ENCODE measurements at regions not wholly inside any gene's neighbourhood (a gene's known extent, or its start where the extent isn't known, plus 50 kb on each side); places are given as distances from the start of the nearest gene placed in this dataset.

GRCh38 chr3:177329854-177330253 is 132.6 kb upstream of the TBL1XR1 start:
- H3K27ac ChIP-seq (ENCODE audit: low read length), result no peak overlapping the region
- H3K27me3 ChIP-seq (ENCODE audit: low read depth, low read length), result no peaks in the 10 kb centered on the region
- H3K4me3 ChIP-seq (ENCODE audit: low read depth in 1 of 2, low read length in 2 of 2), result no peak overlapping the region
- H3K4me1 ChIP-seq (ENCODE audit: control insufficient read depth in 1 of 2, insufficient read depth in 2 of 2, low read length in 2 of 2), result no peaks in the 10 kb centered on the region
- no peaks in the 10 kb centered on the region for H3K9me3 ChIP-seq (ENCODE audit: control insufficient read depth in 1 of 2, low read length in 2 of 2)
- H3K36me3 ChIP-seq (ENCODE audit: control insufficient read depth in 1 of 2, insufficient read depth in 2 of 2, low read length in 2 of 2), result no peaks in the 10 kb centered on the region

- no peaks in the 10 kb centered on the region for H3K27me3 ChIP-seq (ENCODE audit: low read depth, low read length)
- no peak overlapping the region for H3K27ac ChIP-seq (ENCODE audit: low read length)
- peaks cover 0 to 3% of the 10 kb centered on the region in 2 donors for H3K4me1 ChIP-seq (ENCODE audit: control insufficient read depth in 1 of 2, insufficient read depth in 2 of 2, low read length in 2 of 2)
- no peaks in the 10 kb centered on the region for H3K36me3 ChIP-seq (ENCODE audit: control insufficient read depth in 1 of 2, insufficient read depth in 2 of 2, low read length in 2 of 2)
- no peak overlapping the region for H3K4me3 ChIP-seq (ENCODE audit: low read depth in 1 of 2, low read length in 2 of 2)
- no peaks in the 10 kb centered on the region for H3K9me3 ChIP-seq (ENCODE audit: control insufficient read depth in 1 of 2, low read length in 2 of 2)
Observed at GRCh38 chr3:177330779-177331178, 133.5 kb upstream of the TBL1XR1 start.

GRCh38 chr3:177331203-177331835 is 134.0 kb upstream of the TBL1XR1 start:
- H3K27ac ChIP-seq (ENCODE audit: low read length), result no peak overlapping the region
- H3K36me3 ChIP-seq (ENCODE audit: control insufficient read depth in 1 of 2, insufficient read depth in 2 of 2, low read length in 2 of 2), result no peaks in the 10 kb centered on the region
- peaks cover 0 to 8% of the 10 kb centered on the region in 2 donors for H3K4me1 ChIP-seq (ENCODE audit: control insufficient read depth in 1 of 2, insufficient read depth in 2 of 2, low read length in 2 of 2)
- H3K27me3 ChIP-seq (ENCODE audit: low read depth, low read length), result no peaks in the 10 kb centered on the region
- H3K9me3 ChIP-seq (ENCODE audit: control insufficient read depth in 1 of 2, low read length in 2 of 2), result no peaks in the 10 kb centered on the region
- no peak overlapping the region for H3K4me3 ChIP-seq (ENCODE audit: low read depth in 1 of 2, low read length in 2 of 2)

- peaks cover 12 to 14% of the 10 kb centered on the region in 2 donors for H3K4me1 ChIP-seq (ENCODE audit: control insufficient read depth in 1 of 2, insufficient read depth in 2 of 2, low read length in 2 of 2)
- no peaks in the 10 kb centered on the region for H3K27me3 ChIP-seq (ENCODE audit: low read depth, low read length)
- no peaks in the 10 kb centered on the region for H3K9me3 ChIP-seq (ENCODE audit: control insufficient read depth in 1 of 2, low read length in 2 of 2)
- no peaks in the 10 kb centered on the region for H3K36me3 ChIP-seq (ENCODE audit: control insufficient read depth in 1 of 2, insufficient read depth in 2 of 2, low read length in 2 of 2)
- no peak overlapping the region for H3K27ac ChIP-seq (ENCODE audit: low read length)
- no peak overlapping the region for H3K4me3 ChIP-seq (ENCODE audit: low read depth in 1 of 2, low read length in 2 of 2)
Observed at GRCh38 chr3:177332955-177333354, 135.7 kb upstream of the TBL1XR1 start.

GRCh38 chr3:177333533-177334520 is 136.5 kb upstream of the TBL1XR1 start:
- Histone ChIP-seq H3K27me3 (ENCODE audit: low read depth, low read length) (no peaks in the 10 kb centered on the region), H3K27ac (ENCODE audit: low read length) (no peak overlapping the region), H3K4me3 (ENCODE audit: low read depth in 1 of 2, low read length in 2 of 2) (no peak overlapping the region), H3K4me1 (ENCODE audit: control insufficient read depth in 1 of 2, insufficient read depth in 2 of 2, low read length in 2 of 2) (peaks cover 13 to 14% of the 10 kb centered on the region in 2 donors), H3K9me3 (ENCODE audit: control insufficient read depth in 1 of 2, low read length in 2 of 2) (no peaks in the 10 kb centered on the region), H3K36me3 (ENCODE audit: control insufficient read depth in 1 of 2, insufficient read depth in 2 of 2, low read length in 2 of 2) (no peaks in the 10 kb centered on the region)

GRCh38 chr3:177334803-177335202 is 137.5 kb upstream of the TBL1XR1 start:
- Histone ChIP-seq H3K9me3 (ENCODE audit: control insufficient read depth in 1 of 2, low read length in 2 of 2) (no peaks in the 10 kb centered on the region), H3K27ac (ENCODE audit: low read length) (no peak overlapping the region), H3K4me3 (ENCODE audit: low read depth in 1 of 2, low read length in 2 of 2) (no peak overlapping the region), H3K27me3 (ENCODE audit: low read depth, low read length) (no peaks in the 10 kb centered on the region), H3K4me1 (ENCODE audit: control insufficient read depth in 1 of 2, insufficient read depth in 2 of 2, low read length in 2 of 2) (peaks cover 13 to 14% of the 10 kb centered on the region in 2 donors), H3K36me3 (ENCODE audit: control insufficient read depth in 1 of 2, insufficient read depth in 2 of 2, low read length in 2 of 2) (no peaks in the 10 kb centered on the region)

- no peak overlapping the region for H3K27ac ChIP-seq (ENCODE audit: low read length)
- no peak overlapping the region for H3K4me3 ChIP-seq (ENCODE audit: low read depth in 1 of 2, low read length in 2 of 2)
- peaks cover 13 to 14% of the 10 kb centered on the region in 2 donors for H3K4me1 ChIP-seq (ENCODE audit: control insufficient read depth in 1 of 2, insufficient read depth in 2 of 2, low read length in 2 of 2)
- no peaks in the 10 kb centered on the region for H3K9me3 ChIP-seq (ENCODE audit: control insufficient read depth in 1 of 2, low read length in 2 of 2)
- H3K36me3 ChIP-seq (ENCODE audit: control insufficient read depth in 1 of 2, insufficient read depth in 2 of 2, low read length in 2 of 2), result no peaks in the 10 kb centered on the region
- H3K27me3 ChIP-seq (ENCODE audit: low read depth, low read length), result no peaks in the 10 kb centered on the region
Observed at GRCh38 chr3:177335728-177336127, 138.4 kb upstream of the TBL1XR1 start.

GRCh38 chr3:177336873-177337450 is 139.7 kb upstream of the TBL1XR1 start:
- Histone ChIP-seq H3K4me1 (ENCODE audit: control insufficient read depth in 1 of 2, insufficient read depth in 2 of 2, low read length in 2 of 2) (peaks cover 13 to 14% of the 10 kb centered on the region in 2 donors), H3K4me3 (ENCODE audit: low read depth in 1 of 2, low read length in 2 of 2) (no peak overlapping the region), H3K27ac (ENCODE audit: low read length) (no peak overlapping the region)

GRCh38 chr3:177337541-177338331 is 140.5 kb upstream of the TBL1XR1 start:
- Histone ChIP-seq H3K36me3 (ENCODE audit: control insufficient read depth in 1 of 2, insufficient read depth in 2 of 2, low read length in 2 of 2) (no peaks in the 10 kb centered on the region), H3K4me1 (ENCODE audit: control insufficient read depth in 1 of 2, insufficient read depth in 2 of 2, low read length in 2 of 2) (peaks cover 13 to 14% of the 10 kb centered on the region in 2 donors), H3K4me3 (ENCODE audit: low read depth in 1 of 2, low read length in 2 of 2) (no peak overlapping the region), H3K9me3 (ENCODE audit: control insufficient read depth in 1 of 2, low read length in 2 of 2) (no peaks in the 10 kb centered on the region), H3K27ac (ENCODE audit: low read length) (no peak overlapping the region), H3K27me3 (ENCODE audit: low read depth, low read length) (no peaks in the 10 kb centered on the region)

More at GRCh38 chr3:177336873-177337450, 139.7 kb upstream of the TBL1XR1 start:
- Histone ChIP-seq H3K27me3 (ENCODE audit: low read depth, low read length) (no peaks in the 10 kb centered on the region), H3K9me3 (ENCODE audit: control insufficient read depth in 1 of 2, low read length in 2 of 2) (no peaks in the 10 kb centered on the region), H3K36me3 (ENCODE audit: control insufficient read depth in 1 of 2, insufficient read depth in 2 of 2, low read length in 2 of 2) (no peaks in the 10 kb centered on the region)

- Histone ChIP-seq H3K36me3 (ENCODE audit: control insufficient read depth in 1 of 2, insufficient read depth in 2 of 2, low read length in 2 of 2) (no peaks in the 10 kb centered on the region), H3K9me3 (ENCODE audit: control insufficient read depth in 1 of 2, low read length in 2 of 2) (no peaks in the 10 kb centered on the region), H3K4me1 (ENCODE audit: control insufficient read depth in 1 of 2, insufficient read depth in 2 of 2, low read length in 2 of 2) (peaks cover 13 to 14% of the 10 kb centered on the region in 2 donors), H3K27ac (ENCODE audit: low read length) (no peak overlapping the region), H3K27me3 (ENCODE audit: low read depth, low read length) (no peaks in the 10 kb centered on the region), H3K4me3 (ENCODE audit: low read depth in 1 of 2, low read length in 2 of 2) (no peak overlapping the region)
Observed at GRCh38 chr3:177338697-177339219, 141.5 kb upstream of the TBL1XR1 start.

All from muscle layer of duodenum (tissue), 2 donors.